ENCODE measurements at regions not wholly inside any gene's neighbourhood (a gene's known extent, or its start where the extent isn't known, plus 50 kb on each side); places are given as distances from the start of the nearest gene placed in this dataset.
A peak's percentile ranks its signal among the peaks of the same experiment; 100 is the strongest.

DNA sequence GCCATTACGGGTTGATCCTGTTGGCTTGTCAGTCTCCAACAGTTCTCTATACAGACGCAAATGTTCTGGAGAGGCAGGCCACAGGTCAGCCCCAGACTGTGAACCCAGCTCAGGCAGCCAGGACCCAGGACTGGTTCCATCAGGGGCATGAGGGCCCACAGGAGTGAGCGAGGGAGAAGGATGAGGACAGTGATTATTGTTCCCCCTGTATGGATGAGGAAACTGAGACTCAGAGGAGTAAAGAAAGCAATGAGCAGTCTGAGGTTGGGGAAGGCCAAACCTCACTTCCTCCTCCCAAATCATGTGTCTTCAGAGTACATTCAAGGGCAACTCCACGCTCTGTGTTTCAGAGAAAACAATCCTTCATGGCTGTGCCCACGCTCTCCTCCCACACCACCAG, 121.9 kb downstream of the RPLP1 start:
- DNase-seq (ENCODE audit: low read depth in 2 of 2) = no peak

DNA sequence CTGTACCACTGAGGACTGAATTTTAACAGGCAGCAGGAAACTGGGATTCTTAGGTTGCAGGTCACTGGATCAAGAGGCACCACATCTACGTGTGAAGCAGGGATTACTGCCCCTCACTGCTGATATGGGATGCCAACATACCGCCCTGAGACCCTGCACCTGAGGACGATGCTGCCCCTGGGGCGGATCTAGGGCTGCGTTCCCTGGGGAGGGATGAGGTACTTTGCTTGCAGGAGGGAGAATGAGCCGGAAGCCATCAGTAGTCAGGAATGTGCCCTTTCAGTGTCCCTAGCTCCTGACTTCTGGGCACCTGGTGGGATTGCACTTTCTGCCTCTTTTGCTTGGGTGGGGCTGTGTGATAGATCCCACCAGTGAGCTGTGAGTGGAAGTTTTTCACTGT, 122.8 kb downstream of the RPLP1 start:
- no peak for DNase-seq (ENCODE audit: low read depth in 2 of 2)

DNA sequence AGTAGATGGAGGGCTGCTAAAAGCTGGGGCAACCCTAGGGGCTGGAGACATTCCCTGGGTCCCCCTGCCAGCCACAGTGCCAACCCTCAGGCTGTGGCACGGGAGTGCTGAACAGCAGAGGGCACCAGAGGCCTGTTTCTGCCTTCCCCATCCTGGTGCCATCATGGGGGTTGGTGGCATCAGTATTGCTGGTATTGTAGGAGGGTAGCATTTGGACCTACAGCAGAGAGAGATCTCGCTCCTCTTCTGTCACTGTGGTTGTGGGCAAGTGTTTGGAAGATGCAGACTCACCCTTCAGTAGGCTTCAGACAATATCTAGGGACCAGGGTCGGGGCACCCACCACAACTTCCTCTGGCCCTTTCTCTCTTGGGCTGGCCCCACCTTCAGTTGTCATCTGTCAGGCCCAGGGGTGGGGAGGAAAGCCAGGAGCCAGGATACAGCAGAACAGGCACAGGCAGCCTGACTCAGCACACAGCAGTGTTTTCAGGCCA, 123.5 kb downstream of the RPLP1 start:
- DNase-seq (ENCODE audit: low read depth in 2 of 2) = peak; percentile 29 to 54

DNA sequence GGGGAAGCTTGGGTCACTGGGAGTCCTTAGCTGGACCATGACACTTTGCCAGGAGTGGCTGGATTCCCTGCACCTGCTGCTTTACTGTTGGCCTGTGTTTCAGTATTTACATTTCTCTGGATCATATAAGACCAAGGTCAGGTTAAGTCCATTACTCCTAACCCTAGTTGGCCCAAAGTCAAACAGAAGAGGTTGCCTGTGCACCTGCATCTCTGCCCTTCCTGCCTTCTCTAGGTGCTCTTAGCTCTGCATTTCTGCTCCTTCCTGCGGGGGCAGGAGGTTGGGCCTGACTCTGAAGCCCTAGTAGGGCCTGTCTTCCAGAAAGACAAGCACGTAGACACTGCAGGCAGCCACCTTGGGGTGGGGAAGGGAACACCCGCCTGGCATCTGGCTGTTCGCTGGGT, 124.3 kb downstream of the RPLP1 start:
- no peak for DNase-seq (ENCODE audit: low read depth in 2 of 2)

DNA sequence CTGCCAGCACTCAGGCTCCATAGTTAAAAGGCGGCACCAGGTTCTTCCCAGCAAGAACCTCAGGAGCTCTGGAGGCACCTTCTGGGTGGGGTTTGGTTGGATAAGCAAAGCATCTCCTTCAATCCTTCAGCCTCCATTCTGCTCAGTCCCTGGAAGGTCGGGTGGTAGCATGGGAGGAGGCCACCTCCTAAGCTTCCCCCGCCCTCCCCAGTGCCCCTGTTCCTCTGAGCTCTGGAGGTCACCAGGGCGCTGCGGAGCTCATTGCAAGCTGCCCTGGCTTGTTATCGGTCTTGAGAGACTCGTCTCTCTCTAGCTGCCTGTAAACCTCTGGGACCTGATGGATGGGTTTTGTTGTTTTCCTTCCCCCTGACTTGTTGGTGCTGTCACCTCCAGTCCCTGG, 124.8 kb downstream of the RPLP1 start:
- no peak for DNase-seq (ENCODE audit: low read depth in 2 of 2)

DNA sequence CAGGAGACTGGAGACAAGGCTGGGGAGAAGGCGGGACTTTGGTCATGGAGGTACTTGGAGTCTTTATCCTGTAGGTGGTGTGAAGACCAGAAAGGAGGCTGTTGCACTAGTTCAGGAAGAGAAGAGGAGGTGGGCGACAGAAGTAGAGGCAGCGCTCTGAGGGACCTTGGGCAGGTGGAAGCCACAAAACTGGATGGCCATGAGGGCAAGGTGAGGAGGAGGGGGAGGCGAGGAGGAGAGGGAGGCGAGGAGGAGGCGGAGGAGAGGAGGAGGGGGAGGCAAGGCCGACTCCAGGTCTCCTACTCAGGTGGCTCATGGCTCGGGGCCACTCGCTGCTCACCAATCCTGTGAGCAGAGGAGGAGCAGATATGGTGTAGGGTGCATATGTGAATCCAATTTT, 125.6 kb downstream of the RPLP1 start:
- no peak for DNase-seq (ENCODE audit: low read depth in 2 of 2)

DNA sequence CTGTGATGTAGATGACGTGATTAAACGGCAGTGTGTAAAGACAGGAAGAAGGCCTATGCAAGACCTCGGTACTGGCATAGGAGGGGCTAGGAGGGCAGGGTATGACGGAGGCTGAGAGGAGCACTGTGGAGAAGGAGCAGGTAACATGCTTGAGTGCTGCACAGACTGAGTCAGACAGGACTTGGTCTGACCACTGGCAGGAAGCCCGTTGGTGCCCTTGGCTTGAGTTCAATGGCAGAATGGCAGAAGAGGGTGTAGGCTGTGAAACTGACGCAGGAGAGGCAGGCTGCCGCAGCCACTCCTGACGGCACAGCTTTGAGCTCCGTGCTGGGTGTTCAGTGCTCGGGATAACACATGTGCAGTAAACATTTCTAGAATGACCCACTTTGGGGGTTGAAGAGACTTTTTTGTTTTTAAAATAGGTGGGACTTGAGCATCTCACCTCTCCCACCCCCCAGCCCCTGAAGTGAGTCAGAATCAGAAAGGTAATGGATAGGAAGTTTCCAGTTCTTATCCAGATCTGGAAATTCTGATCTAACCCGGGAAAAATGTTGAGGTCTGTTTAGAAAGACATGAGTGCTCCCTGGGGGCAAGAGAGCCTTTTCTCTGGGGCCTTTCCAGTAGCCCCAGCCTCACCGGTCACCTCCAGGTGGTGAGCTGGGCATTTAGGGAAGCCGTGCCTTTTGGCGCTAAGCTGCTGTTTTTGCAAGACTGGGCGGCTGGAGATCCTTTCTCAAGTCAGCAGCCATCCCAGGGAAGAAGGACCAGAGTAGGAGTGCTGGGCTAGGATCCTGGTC, 126.4 kb downstream of the RPLP1 start:
- peak in 1 of 2 donors; percentile 9 for DNase-seq (ENCODE audit: low read depth in 2 of 2)

DNA sequence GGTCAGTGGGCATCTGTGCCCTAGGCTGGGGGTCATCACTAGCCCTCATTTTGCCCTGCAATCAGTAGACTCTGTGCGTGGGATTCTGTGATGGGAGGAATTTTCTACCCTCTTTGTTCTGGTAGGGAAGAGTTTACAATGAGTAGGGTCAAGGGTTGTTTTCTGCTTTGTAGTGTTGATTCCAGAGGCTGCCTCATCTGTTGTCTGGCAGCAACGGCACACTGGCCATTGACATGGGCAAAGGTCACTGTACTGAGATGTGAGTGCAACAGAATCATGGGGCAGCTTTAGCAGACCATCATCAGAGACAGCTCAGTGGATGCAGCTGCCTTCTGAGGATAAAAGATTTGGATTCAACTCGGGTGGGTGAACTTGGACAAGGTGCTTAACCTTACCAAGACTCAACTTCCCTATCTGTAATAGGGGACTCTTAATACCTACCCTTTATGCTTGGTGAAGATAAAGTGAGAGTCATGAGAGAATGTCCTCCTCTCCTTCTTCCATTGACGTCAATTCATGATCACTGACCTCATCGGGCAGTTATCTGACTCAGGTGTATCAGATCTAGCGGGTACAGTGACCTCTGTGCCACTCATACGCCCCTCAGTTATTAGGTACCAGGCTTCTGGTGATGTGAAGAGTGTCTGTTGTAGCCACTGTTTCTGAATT, 127.5 kb downstream of the RPLP1 start:
- no peak for DNase-seq (ENCODE audit: low read depth in 2 of 2)

DNA sequence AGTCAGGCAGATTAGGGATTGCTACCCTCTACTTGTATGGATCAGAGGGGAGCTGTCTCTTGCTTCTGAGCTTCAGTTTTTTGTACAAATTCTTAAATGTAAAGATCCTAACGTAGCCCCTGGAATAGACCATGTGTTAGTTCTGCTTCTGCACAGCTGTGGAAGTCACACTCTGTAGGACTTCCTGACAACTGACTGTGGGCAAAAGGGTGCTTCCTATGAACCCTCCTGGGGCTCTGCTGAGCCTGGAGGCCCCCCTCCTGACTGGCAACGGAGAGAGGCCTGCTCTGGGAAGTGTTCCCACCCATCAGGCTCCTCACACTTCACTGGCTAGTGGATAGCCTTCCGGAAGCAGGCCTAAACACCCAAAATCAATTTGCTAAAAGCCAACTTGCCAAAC, 131.0 kb downstream of the RPLP1 start:
- no peak for DNase-seq (ENCODE audit: low read depth in 2 of 2)

DNA sequence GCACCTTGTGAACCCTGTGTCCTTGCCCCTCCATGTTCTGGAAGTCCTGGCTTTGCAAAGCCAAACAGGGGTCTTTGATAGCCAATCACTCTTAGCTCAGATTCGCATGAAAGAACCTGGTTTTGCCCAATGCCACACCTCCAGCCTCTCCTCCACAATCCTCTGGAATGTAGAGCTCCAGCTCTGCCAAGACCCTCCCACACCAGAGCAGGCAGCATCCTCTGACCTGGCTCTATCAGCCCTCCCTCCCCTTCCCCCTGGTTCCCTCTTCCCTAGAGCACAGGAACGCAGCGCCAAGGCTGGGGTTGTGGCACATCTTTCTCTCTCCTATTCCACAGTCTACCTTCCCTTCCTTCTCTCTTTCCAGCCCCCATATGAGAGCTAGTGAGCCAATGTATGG, 133.3 kb downstream of the RPLP1 start:
- no peak for DNase-seq (ENCODE audit: low read depth in 2 of 2)

DNA sequence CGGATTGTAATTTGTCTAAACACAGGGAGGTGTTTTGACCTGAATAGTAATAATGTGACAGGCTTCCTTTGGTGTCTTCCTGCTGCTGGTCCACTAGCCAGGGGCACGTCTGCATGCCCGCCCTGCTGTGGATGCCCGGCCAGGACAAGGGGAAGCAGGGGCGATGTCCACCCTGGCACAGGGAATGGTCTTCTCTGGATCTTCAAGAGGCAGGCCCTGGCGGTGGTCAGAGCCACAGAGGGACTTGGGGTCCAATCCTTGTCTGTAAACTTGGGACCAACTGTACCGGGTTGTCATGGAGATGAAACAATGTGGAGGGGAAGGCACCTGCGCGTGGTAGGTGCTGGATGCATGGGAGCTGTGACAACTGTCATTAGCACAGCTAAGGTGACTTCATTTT, 134.1 kb downstream of the RPLP1 start:
- DNase-seq (ENCODE audit: low read depth in 2 of 2) = no peak

DNA sequence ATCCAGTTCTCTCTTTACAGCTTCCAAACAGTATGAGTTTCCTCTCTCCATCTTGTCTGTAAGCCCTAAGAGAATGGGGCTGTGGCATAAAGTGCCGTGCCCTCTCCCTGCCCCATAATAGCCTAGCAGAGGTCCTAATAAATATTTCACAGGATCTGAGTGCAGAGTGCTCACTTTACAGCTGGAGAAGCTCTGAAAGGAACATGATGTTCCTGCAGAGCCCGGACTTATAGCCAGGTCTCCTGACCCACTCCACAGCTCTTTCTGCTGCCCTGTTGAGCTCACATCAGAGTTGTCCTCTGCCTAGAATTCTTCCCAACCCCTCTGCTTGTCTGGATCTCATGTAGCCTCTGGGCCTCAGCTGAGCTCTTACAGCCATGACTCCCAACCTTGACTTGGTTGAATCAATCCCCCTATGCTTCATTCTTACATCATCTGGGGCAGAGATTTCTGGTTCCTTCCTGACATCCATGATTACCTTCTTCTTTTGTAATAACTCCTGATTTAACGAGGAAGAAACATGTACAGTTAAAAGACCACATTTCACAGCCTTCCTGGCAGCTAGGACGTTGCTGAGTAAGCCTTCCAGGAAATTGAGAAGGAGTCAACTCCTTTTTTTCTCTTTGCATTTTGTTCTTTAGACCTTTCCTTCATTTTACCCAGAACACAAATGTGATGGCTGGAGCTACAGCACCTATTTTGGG, 135.3 kb downstream of the RPLP1 start:
- no peak for DNase-seq (ENCODE audit: low read depth in 2 of 2)

DNA sequence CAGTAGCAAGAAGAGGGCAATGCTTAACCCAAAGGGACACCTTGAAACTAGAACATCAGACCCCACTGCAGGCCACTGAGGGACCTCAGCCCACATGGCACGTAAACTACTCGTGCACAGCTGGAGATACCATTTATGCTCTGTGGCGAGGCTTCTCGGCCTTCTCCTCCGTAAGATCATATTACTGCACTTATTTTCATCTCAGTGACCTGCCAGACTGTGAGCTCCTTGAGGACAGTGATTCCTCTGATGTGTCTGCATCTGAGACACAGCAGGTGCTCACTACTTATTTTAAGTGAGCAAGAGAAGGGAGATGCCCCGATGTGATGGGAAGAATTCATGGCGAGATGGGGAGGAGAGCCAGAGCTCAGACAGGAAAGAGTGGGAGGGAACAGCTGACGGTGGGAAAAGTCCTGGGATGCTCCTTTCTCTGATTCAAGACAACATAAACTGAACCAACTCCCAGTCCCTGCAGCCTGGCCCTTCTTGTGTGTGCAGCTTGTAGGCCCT, 137.6 kb downstream of the RPLP1 start:
- DNase-seq (ENCODE audit: low read depth in 2 of 2) = no peak

DNA sequence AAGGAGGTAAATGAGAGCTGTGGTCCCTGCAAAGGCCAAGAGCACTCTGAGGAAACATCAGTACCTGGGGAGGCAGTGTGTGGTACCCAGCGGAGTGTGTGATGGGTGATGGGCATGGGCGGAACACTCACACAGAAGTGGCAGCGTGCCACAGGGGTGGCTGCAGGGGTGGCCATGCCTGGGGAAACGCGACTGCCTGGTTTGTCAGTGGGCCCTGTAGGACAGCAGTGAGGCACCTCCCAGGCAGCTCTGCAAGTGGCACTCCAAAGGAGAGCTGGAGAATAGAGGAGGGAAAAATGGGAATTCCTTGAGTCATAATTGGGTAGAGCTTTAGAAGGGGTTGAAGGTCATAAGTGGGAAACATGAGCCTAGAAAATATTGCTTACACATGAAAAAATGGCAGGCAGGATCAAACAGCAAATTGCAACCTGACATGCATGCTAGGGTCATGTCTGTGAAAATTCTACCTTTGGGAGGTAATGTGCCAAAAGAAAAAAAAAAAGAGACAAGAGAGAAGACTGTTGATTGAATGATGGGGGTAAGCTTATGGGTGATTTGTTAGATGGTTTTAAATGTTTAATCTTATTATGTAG, 138.4 kb downstream of the RPLP1 start:
- no peak for DNase-seq (ENCODE audit: low read depth in 2 of 2)

DNA sequence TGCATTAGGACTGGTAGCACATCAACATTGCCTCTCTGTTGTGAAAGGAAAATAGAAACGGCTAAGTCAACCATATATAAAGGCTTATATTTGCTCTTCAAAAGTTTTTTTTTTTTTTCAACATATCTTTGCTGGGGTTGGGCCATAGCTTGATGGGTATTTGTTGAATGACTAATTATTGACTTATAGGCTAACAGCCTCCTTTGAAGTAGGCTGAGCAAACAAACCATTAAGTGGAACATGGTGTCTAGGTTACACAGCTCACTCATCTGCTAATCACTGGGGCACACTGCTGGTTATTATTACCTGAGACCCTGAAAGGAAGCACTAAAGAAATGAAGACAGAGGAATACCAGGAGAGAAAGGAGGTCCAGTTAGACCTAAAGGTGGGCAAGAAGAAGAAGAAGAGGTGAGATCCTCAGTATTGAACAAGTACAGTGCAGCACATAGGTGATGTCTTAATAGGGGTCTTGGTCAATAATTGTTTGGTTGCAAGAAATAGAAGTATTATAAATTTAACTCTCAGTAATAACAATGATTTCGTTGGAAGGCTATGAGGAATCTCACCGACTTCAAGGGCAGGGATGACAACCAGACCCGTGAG, 139.4 kb downstream of the RPLP1 start:
- no peak for DNase-seq (ENCODE audit: low read depth in 2 of 2)

DNA sequence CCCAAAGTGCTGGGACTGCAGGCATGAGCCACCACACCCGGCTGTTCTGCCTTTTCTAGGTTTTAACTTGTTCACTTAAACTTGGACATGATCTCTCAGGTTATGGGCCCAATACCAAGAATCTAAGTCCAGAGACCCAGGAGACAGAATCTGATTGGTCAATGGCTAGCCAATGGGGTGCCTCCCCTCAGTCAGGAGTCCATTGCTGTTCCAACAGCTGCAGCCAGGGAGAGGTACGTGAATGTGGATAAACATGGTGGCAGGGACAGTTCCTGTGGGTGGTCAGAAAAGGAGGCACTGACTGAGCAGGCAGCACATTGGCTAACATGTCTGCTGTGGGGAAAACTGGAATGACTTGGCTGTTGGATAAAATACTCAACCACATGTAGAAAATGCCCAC, 140.3 kb downstream of the RPLP1 start:
- no peak for DNase-seq (ENCODE audit: low read depth in 2 of 2)

DNA sequence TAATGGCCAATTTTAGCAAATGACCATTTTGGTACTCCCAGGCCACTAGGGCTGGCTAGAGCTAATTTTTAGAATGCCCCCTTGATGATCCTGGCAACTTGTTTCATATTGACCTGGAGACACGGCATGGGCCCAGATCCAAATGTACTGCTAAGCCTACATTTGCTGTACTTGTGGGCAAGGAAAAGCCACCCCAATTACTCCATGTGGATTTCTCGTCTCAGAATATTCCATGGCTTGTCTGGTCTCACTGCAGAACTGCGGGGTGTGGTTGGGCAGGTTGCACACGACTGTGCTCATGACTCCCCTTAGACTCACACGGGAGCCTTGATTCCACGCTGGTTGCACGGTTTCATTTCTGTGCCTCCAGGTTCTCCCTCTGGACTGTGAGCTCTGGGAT, 140.9 kb downstream of the RPLP1 start:
- no peak for DNase-seq (ENCODE audit: low read depth in 2 of 2)

DNA sequence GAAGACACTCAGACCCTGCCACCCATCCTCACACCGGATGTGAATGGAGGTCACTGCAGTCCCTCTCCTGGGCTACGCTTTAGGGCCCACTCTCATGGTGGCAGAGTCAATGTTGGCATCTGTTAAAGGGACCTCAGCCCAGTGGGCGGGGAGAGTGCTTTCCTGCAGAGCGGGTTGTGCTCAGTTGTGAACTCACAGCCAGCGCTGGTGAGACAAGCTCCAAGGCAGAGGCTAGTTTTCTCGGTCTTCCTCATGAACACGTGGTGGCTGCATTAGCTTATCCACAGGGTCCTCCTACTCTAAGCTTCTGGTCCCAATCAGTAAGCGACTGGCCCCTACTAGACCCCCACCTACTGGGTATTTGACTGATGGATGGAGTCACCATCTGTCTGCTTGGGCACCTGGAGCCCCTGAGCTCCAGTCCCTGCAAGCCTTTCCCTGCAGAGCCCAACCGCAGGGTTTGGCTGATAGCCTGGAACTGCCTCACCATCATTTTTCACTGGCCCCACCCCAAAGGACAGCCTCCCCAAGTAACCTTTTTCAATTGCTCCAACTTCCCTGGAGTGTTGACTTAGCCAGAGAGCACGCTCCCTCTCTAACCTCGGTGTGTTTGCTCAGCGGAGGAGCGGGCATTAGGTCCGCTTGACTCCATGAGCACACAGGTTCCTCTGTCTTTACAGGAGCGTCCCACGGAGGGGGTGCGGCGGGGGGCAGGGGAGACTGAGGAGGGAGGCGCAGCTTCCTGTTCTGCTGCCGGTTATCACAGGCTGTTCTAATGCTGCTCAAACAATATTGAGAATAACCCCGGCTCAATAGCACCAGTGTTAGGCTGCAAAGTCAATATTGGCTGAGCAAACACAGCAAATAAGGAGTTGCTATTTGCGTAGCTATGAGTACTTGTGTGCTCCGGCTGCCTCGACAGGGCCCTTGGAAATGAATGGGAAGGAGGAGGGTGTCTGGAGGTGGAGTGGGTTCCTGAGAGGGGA, 141.7 kb downstream of the RPLP1 start:
- DNase-seq (ENCODE audit: low read depth in 2 of 2) = no peak

DNA sequence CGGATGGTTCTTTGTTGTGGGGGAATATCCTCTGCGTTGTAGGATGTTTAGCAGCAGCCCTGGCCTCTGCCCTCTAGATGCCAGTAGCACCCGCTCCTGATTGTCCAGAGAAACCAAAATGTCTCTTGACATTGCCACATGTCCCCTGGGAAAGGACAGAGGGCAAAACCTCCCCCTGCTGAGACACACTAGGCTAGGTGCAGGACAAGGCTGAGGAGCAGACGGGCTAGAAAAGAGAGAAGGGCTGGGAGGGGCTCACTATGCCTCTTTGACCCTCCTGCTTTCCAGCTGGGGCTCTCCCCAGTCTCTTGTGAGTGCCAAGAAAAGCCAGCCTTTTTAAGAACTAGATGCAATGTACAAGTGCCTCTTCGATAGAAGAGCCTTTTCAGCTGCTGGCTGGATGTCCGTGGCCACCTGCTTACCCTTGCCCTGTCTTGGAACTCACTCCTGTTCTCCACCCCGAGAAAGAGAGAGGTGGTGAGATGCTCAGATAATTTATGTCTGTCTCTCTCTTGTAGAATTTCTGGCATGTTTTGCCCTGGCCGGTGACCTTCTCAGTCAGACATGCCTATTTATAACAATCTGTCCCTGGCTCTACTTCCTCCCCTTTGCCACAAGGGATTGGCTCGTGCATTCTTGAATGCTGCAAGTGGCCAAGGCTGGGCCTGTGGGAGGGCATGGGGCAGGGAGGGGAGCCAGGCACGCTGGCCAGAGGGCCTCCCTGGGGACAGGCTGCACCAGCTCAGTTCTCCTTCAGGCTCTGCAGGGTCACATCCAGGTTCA, 142.6 kb downstream of the RPLP1 start:
- no peak for DNase-seq (ENCODE audit: low read depth in 2 of 2)

All from lung microvascular endothelial cell (primary cell).